NCI-H1092 (cell line): ENCODE measurements at regions not wholly inside any gene's neighbourhood (a gene's known extent, or its start where the extent isn't known, plus 50 kb on each side); places are given as distances from the start of the nearest gene placed in this dataset.
A peak's percentile ranks its signal among the peaks of the same experiment; 100 is the strongest.

Source experiments
- DNase-seq: peaks from one replicate; lab custom pipeline; 2025; lab: John Stamatoyannopoulos, UW

DNA sequence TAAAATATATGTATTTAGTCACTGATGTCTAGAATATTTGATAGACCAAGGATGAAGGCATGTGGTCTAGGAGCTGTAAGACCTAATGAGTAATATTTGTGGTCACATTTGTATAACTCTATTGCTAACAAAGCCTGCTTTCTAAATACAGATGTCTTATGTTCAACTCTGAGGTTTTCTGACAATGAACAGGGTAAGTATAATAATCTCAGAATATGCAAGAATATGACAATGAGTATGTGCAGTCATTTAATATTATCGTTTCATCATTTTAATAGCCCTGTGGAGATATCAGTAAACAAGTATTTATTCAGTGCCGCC is 389.6 kb downstream of the LRIG3 start:
- DNase-seq: no peak

DNA sequence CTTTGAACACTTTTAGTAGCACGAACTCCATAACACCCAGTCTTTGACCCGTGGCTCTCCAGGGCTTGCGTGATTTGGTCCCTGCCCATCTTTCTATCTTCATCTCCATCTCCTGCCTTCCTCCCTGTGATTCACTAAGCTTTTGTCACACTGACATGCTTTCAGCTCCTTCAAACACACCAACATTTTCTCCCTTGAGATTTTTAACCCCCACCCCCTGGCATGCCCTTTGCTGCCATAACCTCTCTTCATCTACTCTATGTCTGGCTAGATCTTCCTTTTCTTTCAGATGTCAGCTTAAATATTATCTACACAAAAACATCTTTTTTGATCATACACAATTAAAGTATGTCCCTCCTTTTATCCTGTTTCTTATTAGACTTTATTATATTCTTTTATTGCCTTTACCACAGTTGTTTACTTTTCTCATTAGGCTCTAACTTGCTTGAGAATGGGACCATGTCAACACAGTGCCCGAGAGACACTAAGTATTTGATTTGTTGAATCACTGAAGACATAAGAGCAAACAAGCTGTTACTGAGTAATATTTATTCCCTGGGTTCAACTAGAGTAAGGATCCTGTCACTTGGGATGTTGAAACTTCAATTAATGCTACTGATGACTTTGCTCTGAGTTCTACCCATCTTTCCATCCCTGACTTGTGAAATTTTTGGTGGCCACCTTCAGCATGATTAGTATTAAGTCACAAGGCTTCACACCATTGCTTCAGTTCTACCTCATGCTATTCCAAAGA is 387.3 kb downstream of the LRIG3 start:
- no peak for DNase-seq

- no peak for DNase-seq
These were observed 386.7 kb downstream of the LRIG3 start for GRCh38 chr12:58533652-58534051.

GRCh38 chr12:58537278-58537677 is 383.0 kb downstream of the LRIG3 start:
- DNase-seq: no peak

DNA sequence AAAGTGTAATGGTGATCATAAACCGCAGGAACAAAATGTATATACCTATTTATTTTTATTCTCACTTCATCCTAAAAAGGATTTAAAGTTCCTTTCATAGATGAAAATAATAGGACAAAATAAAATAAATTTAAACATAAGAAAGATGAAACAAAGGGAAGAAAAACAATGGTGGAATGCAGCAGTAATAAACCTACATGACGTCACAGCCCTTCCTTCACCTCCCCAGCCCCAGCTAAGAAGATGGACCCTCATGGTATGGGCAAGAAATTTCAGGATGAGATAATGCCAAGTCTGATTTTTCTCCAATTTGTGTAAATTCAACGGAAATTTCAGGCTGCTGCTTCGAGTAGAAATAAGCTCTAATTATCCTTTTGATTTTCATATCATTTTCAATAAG is 381.0 kb downstream of the LRIG3 start:
- DNase-seq: no peak

DNA sequence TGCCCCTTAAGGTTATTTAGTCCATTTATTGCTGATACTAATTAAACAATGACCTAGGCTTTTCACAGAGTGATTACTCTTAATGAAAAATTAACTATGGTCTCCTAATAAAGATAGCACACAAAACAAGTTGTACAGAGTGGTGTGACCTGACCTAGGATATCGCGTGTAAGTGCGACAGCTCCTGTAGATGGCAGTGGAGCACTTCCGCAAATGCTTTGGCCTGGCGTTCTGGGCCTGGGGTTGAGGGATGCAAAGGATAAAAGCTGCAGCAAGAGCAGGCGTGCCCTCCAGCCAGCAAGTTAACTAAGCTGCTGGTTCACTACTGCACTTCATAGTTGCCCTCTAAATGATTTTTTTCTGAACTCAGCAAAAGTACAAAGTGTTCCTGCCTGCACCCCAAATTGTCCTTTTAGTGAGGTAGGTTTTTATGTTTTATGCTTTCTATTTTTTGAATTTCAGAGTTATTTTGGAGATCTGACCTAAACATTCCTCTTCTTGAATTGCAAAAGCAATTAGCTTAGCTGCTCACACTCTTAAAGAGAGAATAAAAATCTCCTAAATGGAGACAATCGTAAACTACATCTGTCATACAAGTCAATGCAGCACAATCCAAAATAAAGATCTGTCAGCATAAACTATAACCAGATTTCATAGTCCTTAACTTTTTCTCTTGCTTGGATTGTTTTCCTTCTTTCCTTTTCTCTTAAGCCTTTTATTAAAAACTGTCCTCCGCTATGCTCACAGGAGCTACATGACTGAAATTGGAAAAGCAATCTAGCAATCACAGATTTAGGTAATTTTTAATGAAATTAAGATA is 379.6 kb downstream of the LRIG3 start:
- peak; percentile 78 for DNase-seq

DNA sequence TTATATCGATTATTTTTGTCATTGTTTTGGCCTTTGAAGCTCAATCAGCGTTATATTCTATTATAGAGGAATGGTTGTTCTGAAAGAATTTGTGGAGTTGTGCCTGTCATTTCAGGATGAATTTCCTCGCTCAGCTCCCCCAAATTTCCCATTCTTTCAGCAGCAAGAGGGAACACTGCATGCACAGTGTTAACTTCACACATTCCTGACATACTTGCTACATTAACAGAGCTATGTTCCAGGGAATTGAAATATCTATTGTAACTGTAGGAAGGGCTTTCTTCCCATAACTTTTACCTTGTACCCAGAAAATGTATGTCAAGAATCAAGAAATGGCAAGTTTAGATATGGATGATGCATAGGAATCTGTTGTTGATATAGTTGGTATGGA is 379.0 kb downstream of the LRIG3 start:
- DNase-seq: no peak

DNA sequence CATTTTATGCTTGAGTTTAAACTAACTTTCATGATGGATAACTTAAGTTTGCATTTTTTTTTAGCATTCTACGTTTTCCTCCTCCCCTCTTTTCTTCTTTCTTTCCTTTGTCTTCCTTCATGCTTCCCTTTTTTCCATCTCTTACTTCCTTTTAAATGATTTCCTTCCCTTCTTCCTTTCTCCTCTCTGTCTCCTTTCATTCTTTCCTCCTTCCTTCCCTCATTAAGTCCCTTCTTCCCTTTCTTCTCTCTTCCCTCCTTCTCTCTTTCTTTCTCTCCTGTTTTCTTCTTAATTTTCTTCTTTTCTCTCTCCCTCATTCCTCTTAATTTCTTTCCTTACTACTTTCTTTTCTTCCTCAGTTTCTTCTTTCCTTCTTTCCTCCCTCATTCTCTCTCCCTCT is 376.0 kb downstream of the LRIG3 start:
- no peak for DNase-seq

DNA sequence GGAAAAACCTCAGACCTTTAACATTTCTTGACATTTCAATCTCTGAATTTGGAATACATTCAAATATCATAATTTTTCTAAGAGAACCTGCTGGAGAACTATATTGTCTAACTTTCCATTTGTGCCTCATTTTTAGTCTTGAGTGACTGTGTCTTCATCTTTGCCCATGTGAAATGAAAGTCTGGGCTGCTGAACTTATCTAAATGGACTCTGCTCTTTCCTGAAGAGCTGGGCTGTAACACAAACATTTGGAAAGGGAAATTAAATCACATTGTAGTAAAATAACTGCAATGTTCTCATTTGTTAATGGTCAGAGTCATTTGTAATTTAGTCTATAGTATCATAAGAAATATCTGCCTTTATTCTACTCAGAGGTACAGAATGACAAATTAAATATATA is 373.1 kb downstream of the LRIG3 start:
- no peak for DNase-seq

- no peak for DNase-seq
These were observed 371.5 kb downstream of the LRIG3 start for GRCh38 chr12:58548801-58549200.

GRCh38 chr12:58554522-58555157 is 365.7 kb downstream of the LRIG3 start:
- DNase-seq: no peak

DNA sequence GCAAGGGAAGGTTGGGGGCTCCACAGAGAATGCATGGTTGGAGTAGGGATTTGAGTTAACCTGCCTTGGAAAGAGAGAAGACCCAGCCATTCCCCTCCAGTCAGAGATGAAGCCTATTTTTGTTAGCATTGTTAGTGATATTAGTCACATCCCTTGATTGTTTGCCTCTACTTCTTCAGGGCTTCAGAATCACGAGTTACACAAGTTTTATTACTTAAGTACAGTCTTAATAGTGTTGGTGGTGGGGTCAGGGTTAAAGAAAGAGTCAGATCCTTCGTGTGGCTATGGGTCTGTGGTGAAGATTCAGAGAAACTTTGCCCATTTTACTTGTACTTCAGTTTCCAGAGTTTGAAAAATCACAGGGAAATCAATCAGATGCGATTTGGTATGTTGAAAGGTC is 363.1 kb downstream of the LRIG3 start:
- DNase-seq: no peak

DNA sequence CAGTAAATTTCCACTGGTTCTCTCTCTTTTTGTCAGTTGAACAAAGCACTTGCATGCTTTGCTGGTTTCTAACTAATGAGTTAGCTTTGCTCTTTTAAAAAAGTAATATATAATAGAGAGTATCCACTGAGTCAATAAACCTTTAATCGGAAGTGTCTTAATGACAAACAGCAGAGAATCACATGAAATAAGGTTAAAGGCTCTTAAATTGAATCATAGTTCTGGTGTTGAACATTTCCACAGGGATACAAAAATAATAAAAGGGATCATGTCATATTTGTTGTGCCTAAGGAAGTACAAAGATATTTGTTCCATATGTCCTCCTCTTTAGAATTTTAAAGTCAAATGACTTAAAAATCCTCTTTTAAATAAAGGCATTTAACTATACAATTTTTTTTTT is 362.6 kb downstream of the LRIG3 start:
- DNase-seq: no peak

DNA sequence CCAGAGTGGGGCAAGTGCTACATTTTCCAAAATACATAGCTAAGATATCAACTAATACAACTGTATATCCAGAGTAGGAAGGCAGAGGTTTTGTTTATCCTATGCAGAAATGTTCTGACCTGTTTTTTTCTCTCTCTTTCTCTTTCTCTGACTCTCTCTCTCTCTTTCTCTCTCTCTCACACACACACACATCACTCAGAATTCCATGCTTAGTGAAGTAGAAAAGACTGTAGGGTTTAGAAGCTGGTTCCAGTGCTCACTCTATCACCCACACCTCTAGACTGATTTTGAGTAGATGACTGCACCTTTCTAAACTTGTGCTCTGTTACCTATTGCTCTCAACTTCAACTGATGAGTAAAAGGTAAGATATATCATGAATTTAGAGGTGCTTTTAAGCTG is 356.7 kb downstream of the LRIG3 start:
- DNase-seq: no peak

DNA sequence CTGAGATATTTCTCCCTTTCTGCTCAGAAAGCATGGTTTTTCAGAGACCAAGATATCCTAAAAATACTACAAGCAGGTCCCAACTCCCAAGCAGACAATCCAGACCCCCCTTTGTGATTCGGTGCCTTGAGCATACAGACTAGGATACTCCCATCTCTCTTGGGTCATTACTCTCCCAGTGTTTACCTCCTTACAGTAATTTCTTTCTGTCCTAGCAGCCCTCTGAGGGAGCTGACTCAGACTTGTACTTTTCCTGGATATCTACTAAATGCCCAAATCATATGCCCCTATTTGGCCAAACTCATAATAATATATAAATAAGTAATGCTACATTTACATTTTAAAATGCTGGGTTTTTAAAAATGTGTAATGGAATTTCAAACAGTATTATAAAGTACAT is 355.6 kb downstream of the LRIG3 start:
- DNase-seq: no peak

- no peak for DNase-seq
These were observed 353.7 kb downstream of the LRIG3 start for GRCh38 chr12:58566599-58566998.

DNA sequence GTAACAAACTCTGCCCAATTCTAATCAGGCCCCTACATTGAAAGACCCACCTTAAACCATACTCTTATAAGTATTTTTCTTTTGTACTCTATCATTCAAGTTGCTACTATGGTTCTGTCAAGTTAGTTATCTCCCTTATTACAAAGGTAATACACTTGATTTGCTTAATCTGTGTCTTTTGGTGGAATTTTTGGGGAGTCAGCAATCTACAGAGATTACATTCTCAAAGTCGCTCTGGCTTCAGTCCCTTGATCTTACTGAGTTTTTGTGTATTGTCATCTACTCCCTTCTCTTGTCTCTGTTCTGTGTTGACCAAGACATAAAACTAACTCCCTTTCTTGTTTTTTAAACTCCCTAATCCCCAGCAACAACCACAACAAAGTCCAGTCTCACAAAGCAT is 353.1 kb downstream of the LRIG3 start:
- DNase-seq: no peak

DNA sequence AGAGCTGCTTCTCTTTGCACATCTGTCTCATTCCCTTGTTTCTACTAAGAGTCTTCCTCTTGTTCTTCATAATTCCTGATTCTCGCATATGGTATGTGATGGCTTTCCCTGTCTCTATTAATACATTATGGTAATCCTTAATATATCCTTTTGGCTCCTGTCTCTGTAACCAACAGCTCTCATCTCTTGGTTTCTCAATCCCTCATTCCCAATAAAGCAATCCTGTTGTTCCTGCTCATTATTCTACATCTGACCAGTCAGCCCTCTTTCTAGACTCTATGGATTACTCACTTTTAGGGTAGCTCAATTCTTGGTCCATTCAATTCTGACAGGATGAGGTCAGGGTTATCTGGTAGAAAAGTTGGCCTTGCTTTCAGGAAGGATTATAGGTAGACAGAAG is 349.9 kb downstream of the LRIG3 start:
- DNase-seq: no peak

DNA sequence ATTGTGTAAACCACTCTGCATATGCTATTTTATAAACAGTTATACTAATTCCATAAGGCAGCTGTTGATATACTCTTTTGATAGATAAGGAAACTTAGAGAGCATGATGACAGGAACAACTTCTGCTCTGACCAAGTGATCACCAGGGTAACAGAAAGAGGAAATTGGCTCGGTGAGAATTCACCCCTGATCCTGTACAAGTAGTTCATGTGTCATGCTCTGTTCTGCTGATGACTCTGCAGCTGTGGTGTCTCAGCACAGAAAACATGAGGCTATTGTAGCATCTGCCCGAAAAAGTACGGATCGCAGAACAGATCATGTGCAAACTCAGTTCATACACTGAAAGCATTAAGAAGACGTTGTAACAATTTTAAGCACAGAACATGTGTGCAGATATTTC is 345.0 kb downstream of the LRIG3 start:
- no peak for DNase-seq

GRCh38 chr12:58576081-58576480 is 344.2 kb downstream of the LRIG3 start:
- no peak for DNase-seq

DNA sequence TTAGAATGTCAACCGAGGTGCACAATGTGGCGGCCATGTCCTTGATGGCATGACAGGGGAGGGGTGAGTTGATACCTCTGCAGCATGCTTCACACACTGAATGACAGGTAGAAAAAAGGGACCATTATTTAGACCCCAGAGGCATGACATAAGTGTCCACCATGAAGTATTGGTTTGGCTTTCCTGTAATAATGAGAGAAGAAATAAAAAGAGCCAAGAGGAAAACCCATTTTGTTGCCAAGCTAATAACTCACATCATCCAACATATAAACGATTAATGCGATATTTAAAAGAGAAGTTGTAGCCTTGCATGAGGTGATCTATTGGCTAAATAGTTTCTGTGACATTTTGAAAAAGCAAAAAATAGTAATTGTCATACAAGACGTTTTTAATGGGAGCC is 343.4 kb downstream of the LRIG3 start:
- DNase-seq: no peak

DNA sequence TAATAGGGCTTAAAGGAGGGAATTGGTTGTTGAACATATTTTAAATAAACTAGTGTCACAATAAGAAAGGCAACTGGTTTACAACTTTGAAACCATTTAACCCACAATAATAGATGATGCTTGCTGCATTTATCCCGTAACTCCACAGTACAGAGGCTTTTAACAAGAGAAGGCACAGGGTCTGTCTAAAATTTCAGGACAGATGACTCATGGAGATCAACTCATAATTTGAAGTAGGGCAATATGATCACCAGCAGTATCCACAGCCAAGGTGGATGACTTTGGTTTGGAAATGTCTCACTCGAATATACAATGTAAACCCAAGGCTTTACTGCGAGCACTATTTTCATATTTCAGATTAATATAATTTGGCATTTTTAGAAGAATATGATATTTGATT is 340.2 kb downstream of the LRIG3 start:
- DNase-seq: no peak

DNA sequence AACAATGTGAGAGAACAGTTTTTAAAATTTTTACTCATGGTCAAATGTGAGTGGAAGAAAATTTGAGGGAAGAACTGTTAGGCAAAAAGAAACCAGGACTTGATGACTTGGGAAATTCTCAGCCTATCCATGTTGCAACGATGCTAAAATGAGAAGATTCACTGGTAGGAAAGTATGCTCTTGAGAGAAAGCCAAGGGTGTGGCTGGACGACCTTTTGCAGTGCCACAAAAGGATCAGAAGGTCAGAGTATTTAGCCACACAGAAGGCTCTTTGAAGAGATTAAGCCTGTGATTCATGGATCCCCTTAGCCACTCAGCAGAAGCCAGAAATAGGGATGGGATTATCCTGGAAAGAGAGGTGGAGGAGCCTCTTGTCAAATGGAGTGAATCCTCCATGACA is 336.8 kb downstream of the LRIG3 start:
- no peak for DNase-seq
